B cell (primary cell): ENCODE measurements at regions not wholly inside any gene's neighbourhood (a gene's known extent, or its start where the extent isn't known, plus 50 kb on each side); places are given as distances from the start of the nearest gene placed in this dataset.
"Not testable (repeated sequence)": the region's sequence is repeated elsewhere in the genome, so short reads cannot be mapped to it uniquely, and the experiment has no call there.

Experiments
- CTCF ChIP-seq: fragments of 200-600 bp; IDR thresholded peaks from one replicate; pipeline ENCODE4 v1.8.0; 2022; ENCODE audit warnings: antibody characterized with exemption, mild to moderate bottlenecking
- EZH2 ChIP-seq: IDR thresholded peaks from 2 replicates; pipeline ENCODE4 v1.6.1; 2012; ENCODE audit warnings: borderline replicate concordance, low read depth, mild to moderate bottlenecking, moderate library complexity, low read length; ENCODE audit not compliant: insufficient read depth, poor library complexity, severe bottlenecking

GRCh38 chr5:25508011-25508410 is 863.2 kb upstream of the CDH10 start:
- not testable (repeated sequence) for TF ChIP-seq CTCF, EZH2
